ENCODE measurements at regions not wholly inside any gene's neighbourhood (a gene's known extent, or its start where the extent isn't known, plus 50 kb on each side); places are given as distances from the start of the nearest gene placed in this dataset.

- TF ChIP-seq MAX (IDR thresholded peaks at IDR 0.05) (no peak), REST (IDR thresholded peaks at IDR 0.05; ENCODE audit: low read depth) (no peak), EP300 (IDR thresholded peaks at IDR 0.05; ENCODE audit: borderline replicate concordance) (no peak), USF1 (IDR thresholded peaks at IDR 0.05) (no peak), YY1 (IDR thresholded peaks at IDR 0.05; ENCODE audit: low read depth) (no peak), FOXM1 (IDR thresholded peaks at IDR 0.05; ENCODE audit: borderline replicate concordance, low read depth) (no peak), EGR1 (IDR thresholded peaks at IDR 0.05) (no peak), CEBPB (IDR thresholded peaks at IDR 0.05) (no peak), CREB1 (IDR thresholded peaks at IDR 0.05; ENCODE audit: low read depth) (no peak), RAD21 (IDR thresholded peaks at IDR 0.05; ENCODE audit: low read depth) (no peak), ZBTB7A (IDR thresholded peaks at IDR 0.05; ENCODE audit: low read depth) (no peak)
These were observed 506.5 kb upstream of the SEMA3D start for GRCh38 chr7:85693326-85693725.

Measured in Ishikawa (cell line).